GM21390 (cell line): ENCODE measurements at regions not wholly inside any gene's neighbourhood (a gene's known extent, or its start where the extent isn't known, plus 50 kb on each side); places are given as distances from the start of the nearest gene placed in this dataset.
"Not testable (repeated sequence)": the region's sequence is repeated elsewhere in the genome, so short reads cannot be mapped to it uniquely, and the experiment has no call there.

Source experiments
- ATAC-seq: cut with Tn5 transposase; IDR thresholded peaks from one replicate; pipeline ENCODE4 v1.9.1; 2021; ENCODE audit not compliant: unreplicated experiment

- ATAC-seq: no peak
These were observed 612.2 kb downstream of the TYW1 start for GRCh38 chr7:67608806-67609205.

DNA sequence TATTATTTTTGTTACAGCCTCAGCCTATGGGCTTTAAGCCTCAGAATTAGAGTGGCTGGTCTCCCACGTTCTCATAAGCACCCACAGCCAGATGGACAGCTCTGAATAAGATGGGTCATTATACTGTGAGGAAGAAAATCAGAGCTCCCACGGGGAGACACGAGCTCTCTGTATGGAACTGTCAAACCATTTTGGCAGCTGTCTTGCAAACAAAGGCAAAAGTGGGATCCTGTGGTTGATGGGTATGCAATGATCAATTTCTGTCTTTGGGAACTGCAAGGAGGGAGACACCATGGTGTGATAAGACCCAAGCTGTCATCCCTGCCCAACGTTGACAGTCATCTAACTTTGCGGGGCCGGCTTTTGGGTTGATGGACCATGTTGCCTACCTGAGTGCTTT, 614.3 kb downstream of the TYW1 start:
- no peak for ATAC-seq

DNA sequence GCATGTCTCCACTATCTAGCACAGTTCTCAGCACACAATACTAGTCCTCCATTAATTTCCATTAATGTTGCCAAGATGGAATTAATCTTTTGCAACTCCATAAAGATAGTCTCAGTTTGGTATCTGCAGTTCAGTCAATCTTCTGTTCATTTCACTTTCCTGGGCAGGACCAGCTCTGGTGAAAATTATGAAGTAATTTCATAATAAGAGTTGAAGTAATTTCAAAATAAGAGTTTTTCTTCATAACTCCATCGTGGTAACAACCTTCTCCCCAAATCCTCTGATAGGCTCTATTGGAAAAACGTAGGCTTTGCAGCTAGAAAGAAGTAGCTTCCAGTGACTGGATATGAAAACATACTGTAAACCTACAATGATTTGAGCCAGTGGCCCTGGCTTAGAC, 618.2 kb downstream of the TYW1 start:
- ATAC-seq: no peak

GRCh38 chr7:67616517-67616916, 619.9 kb downstream of the TYW1 start:
- no peak for ATAC-seq

- no peak for ATAC-seq
These were observed 622.0 kb downstream of the TYW1 start for GRCh38 chr7:67618556-67619162.

DNA sequence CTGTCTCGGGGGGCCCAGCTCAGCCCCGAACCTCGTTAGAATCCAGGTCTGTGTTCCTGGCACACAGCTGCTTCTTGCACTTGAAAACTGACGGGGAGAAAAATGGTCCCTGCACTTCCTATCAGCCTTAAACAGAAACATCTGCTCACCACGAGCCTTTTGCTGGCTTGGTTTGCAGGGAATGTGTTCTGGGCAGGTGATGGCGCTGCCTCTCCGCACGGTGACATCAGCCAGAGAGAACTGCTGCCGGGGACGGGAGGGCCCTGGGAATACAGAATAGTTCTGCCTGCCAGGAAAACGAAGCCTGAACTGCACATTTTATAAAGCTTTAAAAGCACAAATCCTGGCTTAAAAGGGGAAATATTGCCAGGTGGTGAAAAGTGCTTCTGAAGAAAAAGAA, 622.5 kb downstream of the TYW1 start:
- no peak for ATAC-seq

GRCh38 chr7:67620216-67620933, 623.7 kb downstream of the TYW1 start:
- ATAC-seq: no peak

DNA sequence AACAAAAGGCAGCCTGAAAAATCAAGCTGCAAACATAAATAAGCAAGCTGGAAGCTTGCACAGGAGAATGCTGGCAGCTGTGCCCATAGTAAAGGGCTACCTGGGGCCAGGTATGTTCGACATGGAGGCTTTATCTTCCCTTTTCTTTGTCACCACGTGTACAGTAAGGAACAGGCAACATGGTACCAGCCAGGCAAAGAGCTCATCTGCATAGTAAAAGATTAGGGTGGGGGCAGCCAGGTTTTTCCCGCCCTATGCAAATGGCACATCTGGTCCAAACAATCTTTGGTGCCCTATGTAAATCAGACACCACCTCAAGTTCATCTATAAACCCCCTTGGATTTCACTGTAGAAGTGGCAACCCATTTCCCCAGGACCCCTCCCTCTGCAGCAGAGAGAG, 625.1 kb downstream of the TYW1 start:
- ATAC-seq: no peak

DNA sequence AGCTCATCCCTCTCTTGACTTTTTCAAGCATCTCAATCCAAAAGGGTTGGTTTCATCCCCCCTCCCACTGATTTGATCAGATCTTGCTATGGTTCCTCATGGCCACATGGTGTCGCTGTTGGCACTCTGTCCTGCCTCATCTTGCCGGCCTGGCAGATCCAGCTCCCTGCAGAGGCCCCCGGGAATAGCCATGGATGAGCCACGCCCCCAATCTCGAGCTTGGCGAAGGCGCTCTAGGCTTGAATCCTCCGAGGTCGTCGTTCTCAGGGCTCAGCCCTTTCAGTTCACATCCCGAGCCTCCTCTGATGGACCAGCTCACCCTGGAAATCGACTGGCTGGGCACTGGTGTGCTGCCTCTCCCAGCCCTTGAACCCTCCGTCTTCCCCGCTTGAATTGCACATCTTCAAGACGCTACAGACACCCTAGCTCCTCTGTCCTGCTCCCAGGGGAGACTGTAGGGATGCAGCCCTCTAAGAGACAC, 628.7 kb downstream of the TYW1 start:
- ATAC-seq: no peak

- ATAC-seq: no peak
These were observed 634.8 kb downstream of the TYW1 start for GRCh38 chr7:67631476-67631875.

GRCh38 chr7:67635271-67635670, 638.6 kb downstream of the TYW1 start:
- no peak for ATAC-seq

- no peak for ATAC-seq
These were observed 639.9 kb downstream of the TYW1 start for GRCh38 chr7:67636348-67637022.

DNA sequence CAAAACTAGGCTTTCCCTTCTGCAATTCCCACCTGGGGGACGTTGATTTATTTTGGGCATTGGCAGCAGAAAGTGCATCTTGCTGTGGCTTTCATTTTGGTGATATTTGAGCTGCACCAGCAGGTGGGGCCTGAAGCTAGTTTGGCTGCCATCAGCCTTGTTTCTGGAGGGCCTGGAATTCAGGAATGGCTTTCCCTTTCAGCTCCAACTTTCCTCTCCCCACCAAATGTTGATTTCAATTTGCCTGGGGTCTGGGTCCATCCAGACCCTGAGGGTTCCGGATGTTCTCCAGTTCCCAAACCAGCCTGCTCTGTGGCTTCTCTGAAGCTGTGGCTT, 640.4 kb downstream of the TYW1 start:
- no peak for ATAC-seq

GRCh38 chr7:67642542-67642941, 645.9 kb downstream of the TYW1 start:
- ATAC-seq: not testable (repeated sequence)

DNA sequence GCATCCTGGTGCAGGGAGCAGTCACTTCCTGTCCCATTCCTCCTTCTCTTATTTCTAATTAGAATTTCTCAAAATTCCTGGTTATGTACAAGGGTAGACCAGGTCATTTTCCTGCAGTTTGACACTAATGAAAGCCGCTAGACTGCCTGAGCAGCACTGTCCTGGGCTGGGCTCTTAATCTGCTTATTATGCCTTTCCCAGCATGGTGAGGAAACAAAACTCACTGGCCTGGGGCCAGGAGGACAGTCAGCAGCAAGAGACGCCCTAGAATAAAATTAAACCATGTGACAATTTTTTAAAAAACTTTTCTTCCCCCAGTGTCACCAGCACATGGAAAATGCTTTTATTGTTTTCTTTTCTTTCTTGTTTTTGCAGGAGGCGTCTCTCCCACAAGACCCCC, 647.5 kb downstream of the TYW1 start:
- no peak for ATAC-seq

DNA sequence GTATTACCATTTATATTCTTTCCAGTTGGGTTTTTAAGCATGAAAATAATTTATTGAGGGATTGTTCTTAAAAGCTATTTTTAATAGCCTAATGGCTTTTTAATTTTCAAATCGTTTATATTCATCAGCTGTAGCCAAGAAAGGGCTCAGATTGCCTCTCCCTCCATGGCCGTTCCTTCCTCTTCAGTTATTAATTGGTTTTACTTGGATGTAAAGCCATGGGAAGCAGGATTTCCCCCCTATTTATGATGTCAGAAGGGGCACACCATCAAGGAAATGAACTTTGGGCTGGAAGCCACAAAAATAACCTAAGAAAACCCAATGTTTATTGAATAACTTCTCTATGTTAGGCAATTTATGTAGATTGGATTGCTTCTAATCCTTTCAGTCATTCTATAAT, 656.3 kb downstream of the TYW1 start:
- no peak for ATAC-seq

DNA sequence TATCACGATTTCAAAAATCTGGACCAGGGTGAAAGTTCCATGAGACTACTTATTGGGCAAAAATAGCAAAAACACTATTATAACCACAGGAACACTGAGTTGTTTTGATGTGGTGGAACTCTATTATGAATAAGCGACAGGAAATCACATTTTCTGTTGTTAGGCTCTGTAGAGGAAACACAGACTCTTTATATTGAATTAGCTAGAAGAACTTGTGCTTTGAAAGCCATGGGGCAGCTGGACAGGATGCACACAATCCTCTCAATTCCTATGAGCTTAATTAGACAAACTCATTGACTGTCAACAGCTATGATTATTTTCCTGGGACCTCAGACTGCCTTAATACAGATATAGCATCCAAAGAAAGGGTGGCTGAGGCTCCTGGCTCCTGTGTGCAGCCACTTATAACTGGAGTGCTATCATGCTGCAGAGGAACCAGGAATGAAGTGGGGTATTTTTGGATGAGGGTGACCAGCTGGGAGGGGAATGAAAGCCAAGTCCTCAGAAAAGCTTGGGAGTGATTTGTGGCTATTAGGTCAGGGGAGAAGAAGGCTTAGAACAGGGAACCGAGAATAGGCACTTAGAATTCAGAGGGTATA, 657.3 kb downstream of the TYW1 start:
- ATAC-seq: no peak

DNA sequence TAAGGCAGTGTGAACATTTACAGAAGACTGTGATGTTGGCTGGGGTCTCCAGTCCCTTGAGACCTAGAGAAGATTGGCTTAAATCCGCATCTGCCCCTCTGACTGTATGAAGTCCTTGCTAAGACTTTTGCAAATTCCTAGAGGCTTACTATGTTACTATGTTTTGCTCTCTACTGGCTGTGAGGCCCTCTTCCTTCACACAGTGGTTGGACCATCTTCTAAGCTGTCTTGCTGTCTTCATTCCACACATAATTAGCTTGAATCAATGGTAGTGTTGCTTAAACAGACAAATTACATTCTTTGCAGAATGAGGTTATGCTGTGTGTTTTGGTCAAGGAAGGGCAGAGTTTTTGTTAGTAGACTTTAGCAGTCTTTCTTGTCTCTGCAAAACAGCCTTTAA, 658.0 kb downstream of the TYW1 start:
- ATAC-seq: no peak

DNA sequence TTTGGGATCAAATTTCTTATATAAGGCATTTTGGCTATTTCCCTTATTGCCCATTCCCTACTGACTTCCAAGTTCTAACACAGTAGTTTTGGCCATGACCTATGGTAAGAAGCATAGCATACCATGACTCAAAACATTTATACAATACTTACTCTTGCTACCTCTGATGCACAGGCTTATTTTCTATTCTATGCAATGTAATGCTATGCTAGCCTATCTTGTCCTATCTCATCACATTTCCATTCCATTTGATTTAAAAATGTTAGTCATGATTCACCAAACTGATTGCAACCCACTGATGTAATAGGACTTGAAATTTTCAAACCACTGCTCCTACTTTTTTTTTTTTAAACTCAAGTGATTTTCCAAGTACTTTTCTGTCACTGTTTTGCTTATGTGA, 658.5 kb downstream of the TYW1 start:
- ATAC-seq: no peak

DNA sequence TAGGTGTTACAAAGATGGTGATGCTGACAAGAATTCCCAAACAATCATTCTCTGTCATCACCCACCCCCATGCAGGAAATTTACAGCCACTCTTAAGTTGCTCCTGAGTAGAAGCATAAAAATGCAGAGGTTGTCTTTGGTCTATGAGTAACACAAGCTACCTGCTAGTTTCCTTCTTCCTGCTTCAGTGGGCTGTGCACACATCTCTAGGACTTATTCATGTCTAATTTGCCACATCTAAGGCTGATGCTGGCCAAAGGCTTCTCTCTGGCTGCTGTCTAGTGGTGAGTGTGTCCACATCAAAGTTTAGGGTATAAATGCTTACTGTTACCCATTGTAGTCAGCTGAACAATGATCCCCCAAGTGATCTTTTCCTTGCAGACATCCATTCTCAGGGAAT, 662.5 kb downstream of the TYW1 start:
- ATAC-seq: no peak

DNA sequence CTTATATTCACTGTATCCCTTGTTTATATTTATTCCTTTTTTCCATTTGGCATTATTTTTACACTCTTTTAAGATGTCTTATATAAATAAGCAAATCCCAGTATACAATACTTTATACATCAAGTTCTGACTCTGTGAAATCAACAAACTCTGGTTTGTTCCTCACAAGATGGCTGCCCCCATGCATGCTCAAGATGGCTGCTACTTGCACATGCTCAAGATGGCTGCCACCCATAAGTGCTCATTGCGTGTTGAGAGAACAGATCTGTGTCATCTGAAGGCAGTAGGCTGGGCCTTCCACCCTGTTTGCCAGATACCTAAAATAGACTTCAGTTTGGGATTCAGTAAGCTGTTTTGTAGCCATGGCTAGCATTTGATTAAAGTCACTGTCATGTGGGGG, 666.2 kb downstream of the TYW1 start:
- no peak for ATAC-seq

GRCh38 chr7:67663644-67664043, 667.0 kb downstream of the TYW1 start:
- ATAC-seq: no peak
